HepG2 (cell line): ENCODE measurements at regions not wholly inside any gene's neighbourhood (a gene's known extent, or its start where the extent isn't known, plus 50 kb on each side); places are given as distances from the start of the nearest gene placed in this dataset.

Experiments
- ATF5 ChIP-seq: sonication (generic); formaldehyde crosslinking; IDR thresholded peaks from 2 replicates; pipeline ENCODE4 v1.4.0; 2020; ENCODE audit warnings: mild to moderate bottlenecking, low read depth, missing genetic modification reagents
- CHD4 ChIP-seq: fragments of 200-600 bp; sonication (generic); IDR thresholded peaks from 2 replicates; pipeline ENCODE4 v1.7.0; 2017; ENCODE audit warnings: mild to moderate bottlenecking, low read length, borderline replicate concordance
- CTCF ChIP-seq: sonication (generic); formaldehyde crosslinking; IDR thresholded peaks from 2 replicates; pipeline ENCODE4 v1.5.0; 2020; ENCODE audit warnings: mild to moderate bottlenecking, missing genetic modification reagents, moderate library complexity
- DNMT3B ChIP-seq: conservative IDR thresholded peaks from 2 replicates; pipeline ENCODE4 v1.6.1; 2016; ENCODE audit warnings: missing biosample characterization, control low read depth
- EHMT2 ChIP-seq: fragments of 200-600 bp; sonication (generic); IDR thresholded peaks from 2 replicates; pipeline ENCODE4 v1.7.0; 2017; ENCODE audit warnings: antibody characterized with exemption, low read depth, low read length, borderline replicate concordance
- ETV5 ChIP-seq: IDR thresholded peaks from 2 replicates; pipeline ENCODE4 v1.6.1; 2018; ENCODE audit warnings: missing biosample characterization, missing genetic modification reagents, inconsistent platforms, borderline replicate concordance
- MEIS1 ChIP-seq: sonication (generic); formaldehyde crosslinking; IDR thresholded peaks from 2 replicates; pipeline ENCODE4 v1.9.0; 2021; ENCODE audit warnings: mild to moderate bottlenecking, missing genetic modification reagents, moderate library complexity, borderline replicate concordance
- UBTF ChIP-seq: sonication (generic); formaldehyde crosslinking; IDR thresholded peaks from 2 replicates; pipeline ENCODE4 v1.4.0; 2020; ENCODE audit warnings: mild to moderate bottlenecking, missing genetic modification reagents
- ZNF589 ChIP-seq: sonication (generic); formaldehyde crosslinking; conservative IDR thresholded peaks from 2 replicates; pipeline ENCODE4 v1.8.0; 2022; ENCODE audit warnings: mild to moderate bottlenecking, moderate library complexity, missing genetic modification reagents
- ZNF660 ChIP-seq: sonication (generic); formaldehyde crosslinking; IDR thresholded peaks from 2 replicates; pipeline ENCODE4 v1.5.1; 2020; ENCODE audit warnings: mild to moderate bottlenecking, low read depth, missing genetic modification reagents, borderline replicate concordance
- ZNF773 ChIP-seq: sonication (generic); formaldehyde crosslinking; IDR thresholded peaks from 2 replicates; pipeline ENCODE4 v1.4.0; 2020; ENCODE audit warnings: missing genetic modification reagents, borderline replicate concordance

- TF ChIP-seq EHMT2 (no peak), CHD4 (no peak), CTCF (CRISPR knock-in tag) (no peak), ZNF660 (CRISPR knock-in tag) (no peak), ATF5 (no peak), ZNF773 (CRISPR knock-in tag) (no peak), UBTF (CRISPR knock-in tag) (no peak), MEIS1 (CRISPR knock-in tag) (no peak), DNMT3B (CRISPR knock-in tag) (no peak), ZNF589 (no peak), ETV5 (CRISPR knock-in tag) (no peak)
Measured at GRCh38 chr16:62105244-62105643, 69.0 kb upstream of the CDH8 start.
